NCI-H526 (cell line): ENCODE measurements at regions not wholly inside any gene's neighbourhood (a gene's known extent, or its start where the extent isn't known, plus 50 kb on each side); places are given as distances from the start of the nearest gene placed in this dataset.
"Not testable (repeated sequence)": the region's sequence is repeated elsewhere in the genome, so short reads cannot be mapped to it uniquely, and the experiment has no call there.

Source experiments
- DNase-seq, 2 experiments: peaks; one replicate each; lab custom pipeline; 2025; lab: John Stamatoyannopoulos, UW

GRCh38 chr17:37828651-37829124 is 83.8 kb upstream of the HNF1B start:
- no peak for DNase-seq

- DNase-seq = no peak
Measured at GRCh38 chr17:37827905-37828650, 83.2 kb upstream of the HNF1B start.

GRCh38 chr17:37826497-37827430 is 81.9 kb upstream of the HNF1B start:
- DNase-seq = no peak

- DNase-seq = no peak
Measured at GRCh38 chr17:37825851-37826250, 81.0 kb upstream of the HNF1B start.

GRCh38 chr17:37824534-37825485 is 80.0 kb upstream of the HNF1B start:
- no peak for DNase-seq

GRCh38 chr17:37823996-37824395 is 79.1 kb upstream of the HNF1B start:
- no peak for DNase-seq

GRCh38 chr17:37820995-37821713 is 76.3 kb upstream of the HNF1B start:
- DNase-seq = no peak

- DNase-seq = no peak
Measured at GRCh38 chr17:37820313-37820994, 75.6 kb upstream of the HNF1B start.

- DNase-seq = no peak
Measured at GRCh38 chr17:37818689-37819088, 73.8 kb upstream of the HNF1B start.

- no peak for DNase-seq
Measured at GRCh38 chr17:37816950-37817349, 72.1 kb upstream of the HNF1B start.

- DNase-seq = no peak
Measured at GRCh38 chr17:37815536-37815935, 70.7 kb upstream of the HNF1B start.

GRCh38 chr17:37813751-37814150 is 68.9 kb upstream of the HNF1B start:
- DNase-seq = no peak

- DNase-seq = not testable (repeated sequence)
Measured at GRCh38 chr17:37808846-37809245, 64.0 kb upstream of the HNF1B start.

GRCh38 chr17:37802712-37803416 is 58.0 kb upstream of the HNF1B start:
- no peak for DNase-seq

- peak in 1 of 2 experiments; percentile 10 for DNase-seq
Measured at GRCh38 chr17:37802061-37802595, 57.3 kb upstream of the HNF1B start.

- no peak for DNase-seq
Measured at GRCh38 chr17:37801171-37801570, 56.3 kb upstream of the HNF1B start.

- DNase-seq = no peak
Measured at GRCh38 chr17:37797206-37797605, 52.3 kb upstream of the HNF1B start.

- DNase-seq = no peak
Measured at GRCh38 chr17:37796076-37796475, 51.2 kb upstream of the HNF1B start.
